ENCODE measurements at regions not wholly inside any gene's neighbourhood (a gene's known extent, or its start where the extent isn't known, plus 50 kb on each side); places are given as distances from the start of the nearest gene placed in this dataset.

DNA sequence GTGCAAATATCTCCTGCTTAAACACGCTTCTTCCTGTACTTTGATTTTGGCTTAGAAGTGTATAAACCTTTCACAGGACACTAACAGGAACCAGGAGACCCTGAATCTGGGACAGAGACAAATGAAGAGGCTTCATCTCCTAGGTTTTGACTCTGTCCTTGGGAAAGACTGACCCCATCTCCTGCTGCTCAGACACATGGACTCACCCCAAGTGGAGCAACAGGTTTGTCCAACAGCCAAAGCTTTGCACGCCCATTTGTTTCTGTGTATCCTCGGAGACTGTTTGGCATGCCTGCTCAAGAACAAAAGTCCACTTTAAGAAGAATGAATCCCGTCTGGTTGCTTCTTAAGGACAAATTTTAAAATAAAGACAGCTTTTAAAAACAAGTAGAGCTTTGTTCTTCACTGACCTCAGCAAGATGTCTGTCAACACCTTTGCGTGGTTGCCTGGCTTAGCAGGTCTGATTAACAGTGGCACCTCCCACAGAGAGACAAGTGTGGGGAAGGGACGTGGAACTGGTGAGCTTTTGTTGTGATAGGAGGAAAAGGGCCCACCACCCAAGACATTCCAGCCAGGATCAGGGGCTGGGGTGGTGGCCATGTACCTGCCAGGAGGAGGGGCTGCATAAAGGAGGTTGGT is 202.6 kb downstream of the SOD2 start:
- Histone ChIP-seq H3K9me3 (no peaks in the 10 kb centered on the region), H3K27me3 (peaks cover 0 to 4% (median 0%) of the 10 kb centered on the region in 7 donors), H3K36me3 (no peaks in the 10 kb centered on the region), H3K27ac (peak overlapping the region in 3 of 10 donors; percentile 9 to 22 (median 10)), H3K4me1 (peaks cover 0 to 20% (median 6%) of the 10 kb centered on the region in 9 donors), H3K4me3 (no peak overlapping the region)
- intact Hi-C loops (cut with DNase I): no loop called here
- ATAC-seq (peak; percentile 45 to 72 (median 62)), DNase-seq (peak in 1 of 2 donors; percentile 26)
- TF ChIP-seq, protein P1, sequence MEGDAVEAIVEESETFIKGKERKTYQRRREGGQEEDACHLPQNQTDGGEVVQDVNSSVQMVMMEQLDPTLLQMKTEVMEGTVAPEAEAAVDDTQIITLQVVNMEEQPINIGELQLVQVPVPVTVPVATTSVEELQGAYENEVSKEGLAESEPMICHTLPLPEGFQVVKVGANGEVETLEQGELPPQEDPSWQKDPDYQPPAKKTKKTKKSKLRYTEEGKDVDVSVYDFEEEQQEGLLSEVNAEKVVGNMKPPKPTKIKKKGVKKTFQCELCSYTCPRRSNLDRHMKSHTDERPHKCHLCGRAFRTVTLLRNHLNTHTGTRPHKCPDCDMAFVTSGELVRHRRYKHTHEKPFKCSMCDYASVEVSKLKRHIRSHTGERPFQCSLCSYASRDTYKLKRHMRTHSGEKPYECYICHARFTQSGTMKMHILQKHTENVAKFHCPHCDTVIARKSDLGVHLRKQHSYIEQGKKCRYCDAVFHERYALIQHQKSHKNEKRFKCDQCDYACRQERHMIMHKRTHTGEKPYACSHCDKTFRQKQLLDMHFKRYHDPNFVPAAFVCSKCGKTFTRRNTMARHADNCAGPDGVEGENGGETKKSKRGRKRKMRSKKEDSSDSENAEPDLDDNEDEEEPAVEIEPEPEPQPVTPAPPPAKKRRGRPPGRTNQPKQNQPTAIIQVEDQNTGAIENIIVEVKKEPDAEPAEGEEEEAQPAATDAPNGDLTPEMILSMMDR (IDR thresholded peaks at IDR 0.05): no peak
- 46 to 48% methylated on average over 6 of the region's 6 CpGs for WGBS, 2 donors

DNA sequence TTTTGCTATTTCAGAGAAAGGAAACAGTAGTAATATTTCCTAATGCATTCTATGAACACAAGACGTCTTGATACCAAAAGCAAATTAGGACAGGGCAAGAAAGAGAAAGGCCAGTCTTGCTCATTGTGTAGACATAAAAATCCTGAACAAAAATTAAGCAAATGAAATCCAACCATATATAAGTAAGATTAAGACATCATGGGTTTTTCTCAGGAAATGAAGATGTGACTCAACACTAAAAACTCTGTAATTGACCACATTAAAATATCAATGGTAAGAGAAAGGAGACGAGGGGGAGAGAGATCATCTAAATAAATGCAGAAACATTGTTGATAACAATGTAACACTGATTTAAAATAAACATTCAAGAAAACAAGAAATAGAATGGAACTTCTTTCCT is 205.4 kb downstream of the SOD2 start:
- Histone ChIP-seq H3K4me1 (peaks cover 0 to 8% (median 0%) of the 10 kb centered on the region in 9 donors), H3K4me3 (no peak overlapping the region), H3K27ac (no peak overlapping the region), H3K36me3 (no peaks in the 10 kb centered on the region), H3K27me3 (peaks cover 0 to under 1% (median 0%) of the 10 kb centered on the region in 7 donors), H3K9me3 (peaks cover 0 to 3% (median 0%) of the 10 kb centered on the region in 11 donors)
- DNase-seq (no peak), ATAC-seq (no peak)
- 61 to 67% methylated on average over 2 of the region's 2 CpGs for WGBS, 2 donors
- intact Hi-C loops (cut with DNase I): no loop called here
- TF ChIP-seq, protein P1 (IDR thresholded peaks at IDR 0.05): no peak

DNA sequence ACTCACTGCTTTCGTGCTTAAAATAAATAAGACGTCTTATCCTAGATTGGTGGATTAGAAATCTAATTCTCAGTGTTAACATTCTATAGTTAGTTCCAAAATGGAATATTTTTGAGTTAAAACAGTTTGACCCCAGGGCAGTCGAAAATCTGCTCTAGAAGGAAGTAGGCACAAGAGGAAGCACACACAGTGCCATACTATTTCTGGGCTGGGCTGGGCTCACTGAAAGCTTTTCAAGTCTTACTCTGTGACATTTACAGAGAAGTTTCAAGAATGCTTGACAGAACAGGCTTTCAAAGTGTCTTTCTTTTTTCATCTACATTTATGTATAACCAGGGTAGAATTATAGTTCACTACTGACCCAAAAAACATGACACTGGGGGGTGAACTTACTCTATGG is 209.8 kb downstream of the SOD2 start:
- H3K9me3 ChIP-seq: peaks cover 0 to 8% (median 0%) of the 10 kb centered on the region in 11 donors
- 61 to 63% methylated on average over 3 of the region's 3 CpGs for WGBS, 2 donors
- ATAC-seq (no peak), DNase-seq (no peak)
- no peak overlapping the region for H3K4me3 ChIP-seq
- no peak overlapping the region for H3K27ac ChIP-seq
- TF ChIP-seq, protein P1 (IDR thresholded peaks at IDR 0.05): no peak
- H3K27me3 ChIP-seq: peaks cover 0 to 4% (median 0%) of the 10 kb centered on the region in 7 donors
- no peaks in the 10 kb centered on the region for H3K4me1 ChIP-seq
- intact Hi-C loops (cut with DNase I): no loop called here
- H3K36me3 ChIP-seq: no peaks in the 10 kb centered on the region

DNA sequence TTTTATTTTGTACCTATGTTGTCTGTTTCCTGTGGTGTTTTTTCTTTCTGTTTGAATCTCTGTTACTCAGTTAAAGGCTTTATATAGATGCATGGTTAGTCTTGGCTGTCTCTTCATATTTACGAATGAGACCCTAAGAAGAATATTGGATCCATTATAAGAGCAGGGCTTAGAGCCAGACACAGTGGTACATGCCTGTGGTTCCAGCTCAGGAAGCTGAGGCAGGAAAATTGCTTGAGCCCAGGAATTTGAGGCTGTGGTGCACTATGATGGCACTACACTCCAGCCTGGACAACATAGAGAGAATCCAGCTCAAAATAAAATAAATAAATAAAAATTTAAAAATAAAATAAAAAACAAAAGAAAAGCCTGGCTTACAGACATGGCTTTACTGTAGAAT is 211.1 kb downstream of the SOD2 start:
- Histone ChIP-seq H3K4me1 (no peaks in the 10 kb centered on the region), H3K4me3 (no peak overlapping the region), H3K36me3 (no peaks in the 10 kb centered on the region), H3K27me3 (peaks cover 0 to 4% (median 0%) of the 10 kb centered on the region in 7 donors), H3K27ac (no peak overlapping the region), H3K9me3 (peaks cover 0 to 9% (median 0%) of the 10 kb centered on the region in 11 donors)
- TF ChIP-seq, protein P1 (IDR thresholded peaks at IDR 0.05): no peak
- 84 to 94% methylated on average over 1 of the region's 1 CpG for WGBS, 2 donors
- ATAC-seq (no peak), DNase-seq (no peak)
- intact Hi-C loops (cut with DNase I): no loop called here
